H9 (cell line): ENCODE measurements at regions not wholly inside any gene's neighbourhood (a gene's known extent, or its start where the extent isn't known, plus 50 kb on each side); places are given as distances from the start of the nearest gene placed in this dataset.

Experiments used
- DNase-seq: peaks from one replicate; pipeline ENCODE4 v3.0.0-alpha.2; 2017
- H2AFZ ChIP-seq: one replicate; pipeline ENCODE4 v1.6.1; 2013; ENCODE audit warnings: mild to moderate bottlenecking, low read length, control low read depth, moderate library complexity
- H2AK5ac ChIP-seq: 2 replicates; pipeline ENCODE4 v1.6.1; 2013; ENCODE audit warnings: low read length, control low read depth, mixed read lengths; ENCODE audit not compliant: insufficient read length
- H2BK120ac ChIP-seq: one replicate; pipeline ENCODE4 v1.6.1; 2013; ENCODE audit warnings: low read depth, mild to moderate bottlenecking, low read length, control low read depth, inconsistent platforms; ENCODE audit not compliant: poor library complexity, severe bottlenecking
- H2BK12ac ChIP-seq: 2 replicates; pipeline ENCODE4 v1.6.1; 2013; ENCODE audit warnings: low read length, control low read depth, mixed read lengths, low read depth; ENCODE audit not compliant: insufficient read length
- H2BK15ac ChIP-seq: 2 replicates; pipeline ENCODE4 v1.6.1; 2013; ENCODE audit warnings: low read depth, low read length, control low read depth
- H2BK20ac ChIP-seq: one replicate; pipeline ENCODE4 v1.6.1; 2013; ENCODE audit warnings: low read depth, mild to moderate bottlenecking, low read length, control low read depth, inconsistent platforms; ENCODE audit not compliant: poor library complexity, severe bottlenecking
- H2BK5ac ChIP-seq: 2 replicates; pipeline ENCODE4 v1.6.1; 2013; ENCODE audit warnings: low read length, control low read depth, mixed read lengths; ENCODE audit not compliant: insufficient read length
- H3K14ac ChIP-seq: 2 replicates; pipeline ENCODE4 v1.6.1; 2013; ENCODE audit warnings: low read length, control low read depth; ENCODE audit not compliant: insufficient read depth
- H3K18ac ChIP-seq: 2 replicates; pipeline ENCODE4 v1.6.1; 2013; ENCODE audit warnings: low read depth, mild to moderate bottlenecking, mixed read lengths, low read length, control low read depth; ENCODE audit not compliant: insufficient read length
- H3K23ac ChIP-seq: 2 replicates; pipeline ENCODE4 v1.6.1; 2013; ENCODE audit warnings: low read length, control low read depth, mixed read lengths, low read depth; ENCODE audit not compliant: insufficient read length
- H3K23me2 ChIP-seq: 2 replicates; pipeline ENCODE4 v1.6.1; 2013; ENCODE audit warnings: low read depth, mild to moderate bottlenecking, mixed read lengths, low read length, control low read depth; ENCODE audit not compliant: insufficient read length, poor library complexity, severe bottlenecking
- H3K27ac ChIP-seq: 2 replicates; pipeline ENCODE4 v1.5.1; 2013; ENCODE audit warnings: low read length, control low read depth, mixed read lengths, low read depth; ENCODE audit not compliant: insufficient read length
- H3K27me3 ChIP-seq: 2 replicates; pipeline ENCODE4 v1.6.1; 2013; ENCODE audit warnings: low read length, control low read depth, inconsistent platforms; ENCODE audit not compliant: insufficient read depth
- H3K4ac ChIP-seq: 2 replicates; pipeline ENCODE4 v1.6.1; 2013; ENCODE audit warnings: low read depth, mild to moderate bottlenecking, control low read depth, inconsistent platforms, low read length, moderate library complexity
- H3K4me1 ChIP-seq: 2 replicates; pipeline ENCODE4 v1.6.1; 2013; ENCODE audit warnings: low read length, control low read depth, inconsistent platforms; ENCODE audit not compliant: insufficient read depth
- H3K4me2 ChIP-seq: 2 replicates; pipeline ENCODE4 v1.6.1; 2013; ENCODE audit warnings: low read length, control low read depth, mixed read lengths; ENCODE audit not compliant: insufficient read length, insufficient read depth
- H3K56ac ChIP-seq: 2 replicates; pipeline ENCODE4 v1.6.1; 2013; ENCODE audit warnings: low read depth, mild to moderate bottlenecking, mixed read lengths, low read length, control low read depth; ENCODE audit not compliant: insufficient read length
- H3K79me1 ChIP-seq: 2 replicates; pipeline ENCODE4 v1.6.1; 2013; ENCODE audit warnings: low read depth, mild to moderate bottlenecking, moderate library complexity, low read length, control low read depth, inconsistent platforms; ENCODE audit not compliant: insufficient read depth, poor library complexity, severe bottlenecking
- H3K79me2 ChIP-seq: 2 replicates; pipeline ENCODE4 v1.6.1; 2013; ENCODE audit warnings: low read length, control low read depth, inconsistent platforms; ENCODE audit not compliant: insufficient read depth
- H3K9ac ChIP-seq: 2 replicates; pipeline ENCODE4 v1.6.1; 2013; ENCODE audit warnings: low read length, control low read depth, mixed read lengths; ENCODE audit not compliant: insufficient read length; ENCODE audit errors: extremely low read depth
- H3K9me3 ChIP-seq: one replicate; pipeline ENCODE4 v1.6.1; 2013; ENCODE audit warnings: low read depth, low read length, inconsistent platforms; ENCODE audit not compliant: control insufficient read depth
- H3T11ph ChIP-seq: one replicate; pipeline ENCODE4 v1.6.1; 2013; ENCODE audit warnings: mild to moderate bottlenecking, low read length, control low read depth, inconsistent platforms
- H4K20me1 ChIP-seq: one replicate; pipeline ENCODE4 v1.6.1; 2013; ENCODE audit not compliant: control insufficient read depth, insufficient read length, insufficient read depth
- H4K5ac ChIP-seq: 2 replicates; pipeline ENCODE4 v1.6.1; 2013; ENCODE audit warnings: low read depth, mild to moderate bottlenecking, mixed read lengths, low read length, control low read depth; ENCODE audit not compliant: insufficient read length
- H4K8ac ChIP-seq: replicated peaks from 2 replicates; pipeline ENCODE4 v1.6.1; 2013; ENCODE audit warnings: low read length, control low read depth, mixed read lengths, low read depth; ENCODE audit not compliant: insufficient read length
- H4K91ac ChIP-seq: 2 replicates; pipeline ENCODE4 v1.6.1; 2013; ENCODE audit warnings: low read depth, mild to moderate bottlenecking, moderate library complexity, mixed read lengths, low read length, control low read depth; ENCODE audit not compliant: insufficient read length
- H3K27ac Mint-ChIP-seq, 3 experiments: 2 replicates in 2 of 3; 3 replicates in 1 of 3; pipeline ENCODE4 v1.8.0; 2020 to 2021; ENCODE audit warnings: mixed read lengths in 3 of 3, mild to moderate bottlenecking in 1 of 3, moderate library complexity in 1 of 3
- H3K27me3 Mint-ChIP-seq: 2 replicates; pipeline ENCODE4 v1.8.0; 2021; ENCODE audit warnings: low read depth, mild to moderate bottlenecking, moderate library complexity, mixed read lengths
- H3K36me3 Mint-ChIP-seq, 3 experiments: 2 replicates in 2 of 3; 3 replicates in 1 of 3; pipeline ENCODE4 v1.8.0; 2020 to 2021; ENCODE audit warnings: low read depth in 3 of 3, mixed read lengths in 3 of 3; ENCODE audit not compliant: insufficient read depth in 1 of 3
- H3K4me1 Mint-ChIP-seq, 2 experiments: 2 replicates each; pipeline ENCODE4 v1.8.0; 2020; ENCODE audit warnings: mixed read lengths in 2 of 2
- H3K4me3 Mint-ChIP-seq, 2 experiments: 2 replicates in 1 of 2; 3 replicates in 1 of 2; pipeline ENCODE4 v1.8.0; 2020 to 2021; ENCODE audit warnings: mild to moderate bottlenecking in 2 of 2, mixed read lengths in 2 of 2, moderate library complexity in 1 of 2
- H3K9me3 Mint-ChIP-seq, 2 experiments: 2 replicates in 1 of 2; 3 replicates in 1 of 2; pipeline ENCODE4 v1.8.0; 2020; ENCODE audit warnings: mild to moderate bottlenecking in 2 of 2, mixed read lengths in 2 of 2, moderate library complexity in 1 of 2
- CTCF ChIP-seq: fragments of 200-600 bp; sonication (generic); conservative IDR thresholded peaks from 3 replicates; pipeline ENCODE4 v1.8.0; 2021; ENCODE audit warnings: antibody characterized with exemption, mild to moderate bottlenecking
- WGBS: extraction: QIAGEN DNeasy Blood & Tissue Kit; methylation state at CpG from one replicate; pipeline ENCODE4 v1.1.7; 2013; ENCODE audit warnings: missing lambda C conversion rate, low lambda C conversion rate, mixed read lengths; ENCODE audit not compliant: insufficient read length; ENCODE audit errors: extremely low coverage; 5-methylcytosine and 5-hydroxymethylcytosine counted together

- Histone ChIP-seq H4K91ac (no peak overlapping the region), H3K18ac (no peak overlapping the region), H2BK20ac (no peak overlapping the region), H2BK120ac (no peak overlapping the region), H3K4me1 (no peaks in the 10 kb centered on the region), H2AFZ (no peak overlapping the region), H3K79me1 (no peaks in the 10 kb centered on the region), H4K5ac (no peak overlapping the region), H3K79me2 (no peaks in the 10 kb centered on the region), H3K27ac (no peak overlapping the region), H2BK15ac (no peak overlapping the region), H3K4ac (no peak overlapping the region), H3K23ac (no peak overlapping the region), H3K14ac (no peak overlapping the region), H3K9me3 (no peaks in the 10 kb centered on the region), H3K9ac (no peak overlapping the region), H4K20me1 (no peaks in the 10 kb centered on the region), H2AK5ac (no peak overlapping the region), H3K4me2 (no peak overlapping the region), H3K23me2 (no peaks in the 10 kb centered on the region), H2BK5ac (no peak overlapping the region), H3K27me3 (no peaks in the 10 kb centered on the region), H3K56ac (no peak overlapping the region), H3T11ph (no peak overlapping the region), H4K8ac (no peak overlapping the region), H2BK12ac (no peak overlapping the region)
- Mint-ChIP-seq H3K4me1 (peaks cover 5 to 6% of the 10 kb centered on the region in 2 experiments), H3K36me3 (peaks cover 5 to 22% (median 11%) of the 10 kb centered on the region in 3 experiments), H3K27me3 (no peaks in the 10 kb centered on the region), H3K4me3 (no peak overlapping the region), H3K27ac (no peak overlapping the region), H3K9me3 (peaks cover 17 to 19% of the 10 kb centered on the region in 2 experiments)
- TF ChIP-seq CTCF = no peak
- WGBS = no CpG with 5 or more reads among the region's 6 CpGs
- no peak for DNase-seq
Measured at GRCh38 chr4:123884922-123885321, 488.3 kb downstream of the SPRY1 start.
